ENCODE measurements at regions not wholly inside any gene's neighbourhood (a gene's known extent, or its start where the extent isn't known, plus 50 kb on each side); places are given as distances from the start of the nearest gene placed in this dataset.
A peak's percentile ranks its signal among the peaks of the same experiment; 100 is the strongest.

- Histone ChIP-seq H3K79me2 (ENCODE audit: insufficient read depth, low read length) (no peaks in the 10 kb centered on the region), H3K4me2 (replicated peaks; ENCODE audit: extremely low read depth, low read length, poor library complexity, severe bottlenecking) (no peak overlapping the region), H4K20me1 (ENCODE audit: insufficient read depth, low read length) (no peaks in the 10 kb centered on the region), H3K9ac (ENCODE audit: insufficient read depth, low read length, poor library complexity, severe bottlenecking) (no peak overlapping the region), H3K4me1 (ENCODE audit: control insufficient read depth in 1 of 2, insufficient read depth in 2 of 2, low read length in 2 of 2) (no peaks in the 10 kb centered on the region), H3K27ac (ENCODE audit: low read depth in 1 of 2, low read length in 2 of 2) (no peak overlapping the region), H3K4me3 (replicated peaks in 1 of 3; ENCODE audit: low read depth in 2 of 3, low read length in 3 of 3) (no peak overlapping the region), H2AFZ (ENCODE audit: insufficient read depth, low read depth, low read length, poor library complexity, severe bottlenecking) (no peak overlapping the region), H3K36me3 (replicated peaks in 1 of 2; ENCODE audit: control insufficient read depth in 1 of 2, insufficient read depth in 2 of 2, low read length in 2 of 2) (no peaks in the 10 kb centered on the region), H3K9me3 (replicated peaks in 1 of 2; ENCODE audit: control insufficient read depth in 1 of 2, insufficient read depth in 1 of 2, low read length in 2 of 2) (no peaks in the 10 kb centered on the region), H3K27me3 (ENCODE audit: control insufficient read depth in 2 of 2, insufficient read depth in 2 of 2, low read length in 2 of 2) (no peaks in the 10 kb centered on the region)
- peaks cover 0 to 2% (median 0%) of the 10 kb centered on the region in 7 donors for H3K9me3 Mint-ChIP-seq
- no peak for DNase-seq
- no peaks in the 10 kb centered on the region for H3K4me1 Mint-ChIP-seq
- no peak overlapping the region for H3K4me3 Mint-ChIP-seq
- peak overlapping the region in 1 of 7 donors; percentile 55 for H3K27ac Mint-ChIP-seq
- intact Hi-C loops (cut with micrococcal nuclease): no loop called here
- no peak for TF ChIP-seq CTCF (IDR thresholded peaks at IDR 0.05)
- H3K36me3 Mint-ChIP-seq: no peaks in the 10 kb centered on the region
- 92% methylated on average over 3 of the region's 3 CpGs for WGBS (ENCODE audit: insufficient coverage)
- peaks cover 0 to 3% (median 0%) of the 10 kb centered on the region in 3 donors for H3K27me3 Mint-ChIP-seq (ENCODE audit: low read depth in 3 of 3)
Observed at GRCh38 chr2:122077114-122077513, 321.7 kb downstream of the TSN start.

- H3K27me3 ChIP-seq (ENCODE audit: control insufficient read depth in 2 of 2, insufficient read depth in 2 of 2, low read length in 2 of 2): no peaks in the 10 kb centered on the region
- no peaks in the 10 kb centered on the region for H4K20me1 ChIP-seq (ENCODE audit: insufficient read depth, low read length)
- H3K4me1 ChIP-seq (ENCODE audit: control insufficient read depth in 1 of 2, insufficient read depth in 2 of 2, low read length in 2 of 2): no peaks in the 10 kb centered on the region
- WGBS (ENCODE audit: insufficient coverage): 92% methylated on average over 2 of the region's 4 CpGs
- no peaks in the 10 kb centered on the region for H3K36me3 Mint-ChIP-seq
- H3K9me3 ChIP-seq (replicated peaks in 1 of 2; ENCODE audit: control insufficient read depth in 1 of 2, insufficient read depth in 1 of 2, low read length in 2 of 2): no peaks in the 10 kb centered on the region
- no peak for TF ChIP-seq CTCF (IDR thresholded peaks at IDR 0.05)
- peaks cover 0 to 2% (median 0%) of the 10 kb centered on the region in 7 donors for H3K9me3 Mint-ChIP-seq
- no peaks in the 10 kb centered on the region for H3K36me3 ChIP-seq (replicated peaks in 1 of 2; ENCODE audit: control insufficient read depth in 1 of 2, insufficient read depth in 2 of 2, low read length in 2 of 2)
- intact Hi-C loops (cut with micrococcal nuclease): no loop called here
- no peak for DNase-seq
- H3K4me2 ChIP-seq (replicated peaks; ENCODE audit: extremely low read depth, low read length, poor library complexity, severe bottlenecking): no peak overlapping the region
- no peaks in the 10 kb centered on the region for H3K4me1 Mint-ChIP-seq
- H3K79me2 ChIP-seq (ENCODE audit: insufficient read depth, low read length): no peaks in the 10 kb centered on the region
- peaks cover 0 to 3% (median 0%) of the 10 kb centered on the region in 3 donors for H3K27me3 Mint-ChIP-seq (ENCODE audit: low read depth in 3 of 3)
- no peak overlapping the region for H3K27ac ChIP-seq (ENCODE audit: low read depth in 1 of 2, low read length in 2 of 2)
- no peak overlapping the region for H3K9ac ChIP-seq (ENCODE audit: insufficient read depth, low read length, poor library complexity, severe bottlenecking)
- H3K4me3 Mint-ChIP-seq: no peak overlapping the region
- no peak overlapping the region for H2AFZ ChIP-seq (ENCODE audit: insufficient read depth, low read depth, low read length, poor library complexity, severe bottlenecking)
- H3K27ac Mint-ChIP-seq: no peak overlapping the region
- no peak overlapping the region for H3K4me3 ChIP-seq (replicated peaks in 1 of 3; ENCODE audit: low read depth in 2 of 3, low read length in 3 of 3)
Observed at GRCh38 chr2:122077771-122078170, 322.3 kb downstream of the TSN start.
